Activated CD8-positive, alpha-beta memory T cell treated with anti-CD3 and anti-CD28 coated beads for 36 hours (primary cell): ENCODE measurements at regions not wholly inside any gene's neighbourhood (a gene's known extent, or its start where the extent isn't known, plus 50 kb on each side); places are given as distances from the start of the nearest gene placed in this dataset.
"Not testable (repeated sequence)": the region's sequence is repeated elsewhere in the genome, so short reads cannot be mapped to it uniquely, and the experiment has no call there.

ENCODE experiments used
- CTCF ChIA-PET: fragments of 350-600 bp; sonication (Branson Sonifier 250); formaldehyde crosslinking; loops from one replicate; lab custom pipeline; 2021; ENCODE audit warnings: antibody characterized with exemption; lab: Charles Lee
- POLR2A ChIA-PET: fragments of 350-600 bp; sonication (Branson Sonifier 250); formaldehyde crosslinking; loops from one replicate; lab custom pipeline; 2021; ENCODE audit warnings: antibody characterized with exemption; lab: Charles Lee

- ChIA-PET CTCF (no interaction called here), POLR2A (no interaction called here)
These were observed 86.1 kb upstream of the ZNF608 start for GRCh38 chr5:124832510-124832909.

- CTCF ChIA-PET = not testable (repeated sequence)
- POLR2A ChIA-PET = interaction anchor here (0.6 kb wide), 1 partner anchor 958 kb away, joined by 4 read pairs; no protein-coding TSS in a partner anchor
These were observed 89.9 kb upstream of the ZNF608 start for GRCh38 chr5:124836314-124836713.

GRCh38 chr5:124839371-124839998, 93.0 kb upstream of the ZNF608 start:
- POLR2A ChIA-PET = no interaction called here
- CTCF ChIA-PET = no interaction called here

GRCh38 chr5:124841829-124842712, 95.6 kb upstream of the ZNF608 start:
- CTCF ChIA-PET = no interaction called here
- POLR2A ChIA-PET = no interaction called here

- ChIA-PET POLR2A (no interaction called here), CTCF (no interaction called here)
These were observed 96.5 kb upstream of the ZNF608 start for GRCh38 chr5:124842725-124843595.

GRCh38 chr5:124843596-124843899, 97.1 kb upstream of the ZNF608 start:
- POLR2A ChIA-PET = no interaction called here
- CTCF ChIA-PET = no interaction called here

- ChIA-PET POLR2A (no interaction called here), CTCF (no interaction called here)
These were observed 98.0 kb upstream of the ZNF608 start for GRCh38 chr5:124844371-124844920.

GRCh38 chr5:124847907-124848306, 101.5 kb upstream of the ZNF608 start:
- POLR2A ChIA-PET = no interaction called here
- CTCF ChIA-PET = no interaction called here

GRCh38 chr5:124849774-124850173, 103.3 kb upstream of the ZNF608 start:
- ChIA-PET POLR2A (no interaction called here), CTCF (no interaction called here)

- CTCF ChIA-PET = no interaction called here
- POLR2A ChIA-PET = no interaction called here
These were observed 110.3 kb upstream of the ZNF608 start for GRCh38 chr5:124856726-124857125.

- ChIA-PET POLR2A (no interaction called here), CTCF (no interaction called here)
These were observed 112.2 kb upstream of the ZNF608 start for GRCh38 chr5:124858612-124859011.

- ChIA-PET CTCF (no interaction called here), POLR2A (no interaction called here)
These were observed 112.6 kb upstream of the ZNF608 start for GRCh38 chr5:124859027-124859426.

GRCh38 chr5:124859556-124860290, 113.3 kb upstream of the ZNF608 start:
- ChIA-PET CTCF (no interaction called here), POLR2A (no interaction called here)

- POLR2A ChIA-PET = no interaction called here
- CTCF ChIA-PET = no interaction called here
These were observed 113.8 kb upstream of the ZNF608 start for GRCh38 chr5:124860291-124860655.

GRCh38 chr5:124865066-124865465, 118.6 kb upstream of the ZNF608 start:
- ChIA-PET POLR2A (no interaction called here), CTCF (no interaction called here)

GRCh38 chr5:124865603-124866354, 119.3 kb upstream of the ZNF608 start:
- POLR2A ChIA-PET = no interaction called here
- CTCF ChIA-PET = no interaction called here

- CTCF ChIA-PET = no interaction called here
- POLR2A ChIA-PET = no interaction called here
These were observed 120.1 kb upstream of the ZNF608 start for GRCh38 chr5:124866355-124867136.

GRCh38 chr5:124867137-124867704, 120.8 kb upstream of the ZNF608 start:
- CTCF ChIA-PET = no interaction called here
- POLR2A ChIA-PET = no interaction called here
